Tibial nerve (tissue), 4 donors: ENCODE measurements at regions not wholly inside any gene's neighbourhood (a gene's known extent, or its start where the extent isn't known, plus 50 kb on each side); places are given as distances from the start of the nearest gene placed in this dataset.

Source experiments
- CTCF ChIP-seq, 5 experiments: fragments of 200-600 bp in 3 of 5; fragments of 450-650 bp in 2 of 5; sonication (generic) in 3 of 5; IDR thresholded peaks; one replicate each; pipeline ENCODE4 v1.5.1; 2016 to 2019; ENCODE audit warnings: antibody characterized with exemption in 5 of 5, mild to moderate bottlenecking in 3 of 5, moderate library complexity in 2 of 5
- EP300 ChIP-seq, 2 donors: sonication (generic); formaldehyde crosslinking; IDR thresholded peaks; one replicate each; pipeline ENCODE4 v1.6.1; 2017; ENCODE audit warnings: antibody characterized with exemption in 2 of 2, mild to moderate bottlenecking in 1 of 2
- POLR2A ChIP-seq, 2 donors: fragments of 450-650 bp; IDR thresholded peaks; one replicate each; pipeline ENCODE4 v1.6.1; 2017; ENCODE audit warnings: antibody characterized with exemption in 2 of 2, mild to moderate bottlenecking in 2 of 2, moderate library complexity in 2 of 2

GRCh38 chr21:29481641-29482040, 182.9 kb downstream of the BACH1 start:
- TF ChIP-seq CTCF (IDR thresholded peaks at IDR 0.05) (no peak), POLR2A (IDR thresholded peaks at IDR 0.05) (no peak), EP300 (IDR thresholded peaks at IDR 0.05) (no peak)
